Fibroblast of lung (primary cell): ENCODE measurements at regions not wholly inside any gene's neighbourhood (a gene's known extent, or its start where the extent isn't known, plus 50 kb on each side); places are given as distances from the start of the nearest gene placed in this dataset.

ENCODE experiments used
- DNase-seq, 2 donors: peaks; one replicate each; pipeline versions ENCODE4 v3.0.0 to v3.0.0-alpha.2; 2010; ENCODE audit warnings: low read depth in 2 of 2
- H2AFZ ChIP-seq: 2 replicates; pipeline ENCODE4 v1.5.1; 2012; ENCODE audit warnings: low read length, control low read depth, inconsistent platforms
- H3K27ac ChIP-seq: 2 replicates; pipeline ENCODE4 v1.5.1; 2011; ENCODE audit warnings: low read length, control low read depth; ENCODE audit not compliant: insufficient read depth
- H3K27me3 ChIP-seq: 2 replicates; pipeline ENCODE4 v1.5.1; 2011; ENCODE audit warnings: mild to moderate bottlenecking, low read length; ENCODE audit not compliant: control insufficient read depth, insufficient read depth
- H3K36me3 ChIP-seq: 2 replicates; pipeline ENCODE4 v1.5.1; 2011; ENCODE audit warnings: low read length; ENCODE audit not compliant: control insufficient read depth, insufficient read depth
- H3K4me1 ChIP-seq: 2 replicates; pipeline ENCODE4 v1.5.1; 2011; ENCODE audit warnings: low read length; ENCODE audit not compliant: control insufficient read depth, insufficient read depth; ENCODE audit errors: extremely low read depth
- H3K4me2 ChIP-seq: 2 replicates; pipeline ENCODE4 v1.5.1; 2011; ENCODE audit warnings: low read length, control low read depth; ENCODE audit not compliant: insufficient read depth; ENCODE audit errors: extremely low read depth
- H3K4me3 ChIP-seq, 4 experiments: fragments of 200-600 bp in 1 of 4; sonication (generic) in 1 of 4; replicated peaks in 1 of 4; 2 replicates each; pipeline ENCODE4 v1.5.1; 2011 to 2016; ENCODE audit warnings: low read length in 4 of 4, low read depth in 3 of 4, mild to moderate bottlenecking in 3 of 4, control low read depth in 2 of 4, inconsistent platforms in 1 of 4, mixed read lengths in 1 of 4; ENCODE audit not compliant: insufficient read depth in 1 of 4; ENCODE audit errors: control extremely low read depth in 1 of 4
- H3K79me2 ChIP-seq: 2 replicates; pipeline ENCODE4 v1.5.1; 2012; ENCODE audit warnings: mild to moderate bottlenecking, low read length, inconsistent platforms; ENCODE audit not compliant: control insufficient read depth, insufficient read depth
- H3K9ac ChIP-seq: 2 replicates; pipeline ENCODE4 v1.5.1; 2011; ENCODE audit warnings: mild to moderate bottlenecking, low read length, control low read depth; ENCODE audit not compliant: insufficient read depth
- H3K9me3 ChIP-seq: 2 replicates; pipeline ENCODE4 v1.5.1; 2012; ENCODE audit warnings: low read depth, low read length; ENCODE audit not compliant: control insufficient read depth, insufficient read depth
- H4K20me1 ChIP-seq: 2 replicates; pipeline ENCODE4 v1.5.1; 2011; ENCODE audit warnings: low read length; ENCODE audit not compliant: control insufficient read depth, insufficient read depth; ENCODE audit errors: extremely low read depth
- CTCF ChIP-seq, 2 donors: IDR thresholded peaks in 1 of 2; conservative IDR thresholded peaks in 1 of 2; 1 replicate in 1 of 2; 2 replicates in 1 of 2; pipeline ENCODE4 v1.5.1; 2011 to 2012; ENCODE audit warnings: low read length in 2 of 2, control low read depth in 1 of 2, inconsistent platforms in 1 of 2, low read depth in 1 of 2, mild to moderate bottlenecking in 1 of 2
- EZH2 ChIP-seq: IDR thresholded peaks from 2 replicates; pipeline ENCODE4 v1.5.1; 2012; ENCODE audit warnings: low read length, control low read depth, mild to moderate bottlenecking; ENCODE audit errors: missing control alignments

GRCh38 chr16:85443531-85443930 is 169.6 kb upstream of the GSE1 start:
- no peak for DNase-seq
- no peaks in the 10 kb centered on the region for H3K27me3 ChIP-seq
- H4K20me1 ChIP-seq = no peaks in the 10 kb centered on the region
- no peak overlapping the region for H3K4me3 ChIP-seq
- no peak overlapping the region for H3K9ac ChIP-seq
- H3K27ac ChIP-seq = no peak overlapping the region
- no peaks in the 10 kb centered on the region for H3K36me3 ChIP-seq
- H3K79me2 ChIP-seq = no peaks in the 10 kb centered on the region
- no peak for TF ChIP-seq EZH2
- TF ChIP-seq CTCF (conservative IDR thresholded peaks at IDR 0.05 in 1 of 2, IDR thresholded peaks at IDR 0.05 in 1 of 2; ENCODE audit: low read depth in 1 of 2, low read length in 2 of 2) = no peak
- no peak overlapping the region for H3K4me2 ChIP-seq
- no peak overlapping the region for H2AFZ ChIP-seq
- no peaks in the 10 kb centered on the region for H3K4me1 ChIP-seq
- H3K9me3 ChIP-seq = no peaks in the 10 kb centered on the region

GRCh38 chr16:85445064-85445778 is 167.9 kb upstream of the GSE1 start:
- Histone ChIP-seq H3K27me3 (no peaks in the 10 kb centered on the region), H2AFZ (no peak overlapping the region), H3K4me1 (no peaks in the 10 kb centered on the region), H4K20me1 (no peaks in the 10 kb centered on the region), H3K4me3 (no peak overlapping the region), H3K9ac (no peak overlapping the region), H3K36me3 (no peaks in the 10 kb centered on the region), H3K27ac (no peak overlapping the region), H3K79me2 (no peaks in the 10 kb centered on the region), H3K9me3 (no peaks in the 10 kb centered on the region), H3K4me2 (no peak overlapping the region)
- no peak for DNase-seq
- TF ChIP-seq CTCF (conservative IDR thresholded peaks at IDR 0.05 in 1 of 2, IDR thresholded peaks at IDR 0.05 in 1 of 2; ENCODE audit: low read depth in 1 of 2, low read length in 2 of 2) (no peak), EZH2 (no peak)

GRCh38 chr16:85445779-85446222 is 167.3 kb upstream of the GSE1 start:
- Histone ChIP-seq H3K9me3 (no peaks in the 10 kb centered on the region), H3K4me2 (no peak overlapping the region), H3K4me1 (no peaks in the 10 kb centered on the region), H3K9ac (no peak overlapping the region), H3K27ac (no peak overlapping the region), H3K36me3 (no peaks in the 10 kb centered on the region), H3K4me3 (no peak overlapping the region), H4K20me1 (no peaks in the 10 kb centered on the region), H2AFZ (no peak overlapping the region), H3K79me2 (no peaks in the 10 kb centered on the region), H3K27me3 (no peaks in the 10 kb centered on the region)
- peak in 1 of 2 donors; percentile 71 for DNase-seq
- TF ChIP-seq EZH2 = no peak
- TF ChIP-seq CTCF (conservative IDR thresholded peaks at IDR 0.05 in 1 of 2, IDR thresholded peaks at IDR 0.05 in 1 of 2; ENCODE audit: low read depth in 1 of 2, low read length in 2 of 2) = no peak
